ENCODE measurements at regions not wholly inside any gene's neighbourhood (a gene's known extent, or its start where the extent isn't known, plus 50 kb on each side); places are given as distances from the start of the nearest gene placed in this dataset.

GRCh38 chr3:102248981-102249705 lies 185.7 kb upstream of the ZPLD1 start:
- TF ChIP-seq EZH2phosphoT487 (IDR thresholded peaks at IDR 0.05; ENCODE audit: low read depth), result no peak
- TF ChIP-seq CTCF (IDR thresholded peaks at IDR 0.05; ENCODE audit: low read depth, low read length), result no peak
